Stimulated activated CD4-positive, alpha-beta T cell treated with anti-CD3 and anti-CD28 coated beads, Interleukin-15, amount 100 ng/mL, for 1 hour (primary cell): ENCODE measurements at regions not wholly inside any gene's neighbourhood (a gene's known extent, or its start where the extent isn't known, plus 50 kb on each side); places are given as distances from the start of the nearest gene placed in this dataset.
A peak's percentile ranks its signal among the peaks of the same experiment; 100 is the strongest.
"Not testable (repeated sequence)": the region's sequence is repeated elsewhere in the genome, so short reads cannot be mapped to it uniquely, and the experiment has no call there.

Experiments
- DNase-seq, 2 donors: peaks; one replicate each; pipeline ENCODE4 v3.0.0-alpha.2; 2020; ENCODE audit warnings: low read depth in 1 of 2, low spot score in 1 of 2

GRCh38 chr9:71632776-71633175, 135.5 kb downstream of the CEMIP2 start:
- DNase-seq: no peak

GRCh38 chr9:71630377-71630995, 137.8 kb downstream of the CEMIP2 start:
- no peak for DNase-seq

GRCh38 chr9:71629578-71630215, 138.6 kb downstream of the CEMIP2 start:
- no peak for DNase-seq

- no peak for DNase-seq
Measured at GRCh38 chr9:71628247-71628646, 140.1 kb downstream of the CEMIP2 start.

GRCh38 chr9:71627537-71627936, 140.8 kb downstream of the CEMIP2 start:
- no peak for DNase-seq

GRCh38 chr9:71626395-71626794, 141.9 kb downstream of the CEMIP2 start:
- no peak for DNase-seq

- no peak for DNase-seq
Measured at GRCh38 chr9:71624728-71625127, 143.6 kb downstream of the CEMIP2 start.

GRCh38 chr9:71620746-71621145, 147.6 kb downstream of the CEMIP2 start:
- DNase-seq: no peak

- DNase-seq: no peak
Measured at GRCh38 chr9:71620331-71620730, 148.0 kb downstream of the CEMIP2 start.

- no peak for DNase-seq
Measured at GRCh38 chr9:71619926-71620325, 148.4 kb downstream of the CEMIP2 start.

- no peak for DNase-seq
Measured at GRCh38 chr9:71614409-71615010, 153.8 kb downstream of the CEMIP2 start.

- no peak for DNase-seq
Measured at GRCh38 chr9:71612889-71613288, 155.4 kb downstream of the CEMIP2 start.

- DNase-seq: no peak
Measured at GRCh38 chr9:71609448-71609830, 158.9 kb downstream of the CEMIP2 start.

- DNase-seq: no peak
Measured at GRCh38 chr9:71608825-71609447, 159.4 kb downstream of the CEMIP2 start.

GRCh38 chr9:71608021-71608420, 160.3 kb downstream of the CEMIP2 start:
- DNase-seq: no peak

GRCh38 chr9:71607461-71607881, 160.8 kb downstream of the CEMIP2 start:
- no peak for DNase-seq

GRCh38 chr9:71604197-71605063, 163.9 kb downstream of the CEMIP2 start:
- peak; percentile 57 to 58 for DNase-seq

GRCh38 chr9:71602652-71603051, 165.7 kb downstream of the CEMIP2 start:
- DNase-seq: no peak

GRCh38 chr9:71595762-71596161, 172.6 kb downstream of the CEMIP2 start:
- not testable (repeated sequence) for DNase-seq

- no peak for DNase-seq
Measured at GRCh38 chr9:71594541-71594940, 173.8 kb downstream of the CEMIP2 start.

GRCh38 chr9:71592400-71592799, 175.9 kb downstream of the CEMIP2 start:
- no peak for DNase-seq
